IPS DF 19.7 (cell line): ENCODE measurements at regions not wholly inside any gene's neighbourhood (a gene's known extent, or its start where the extent isn't known, plus 50 kb on each side); places are given as distances from the start of the nearest gene placed in this dataset.
"Not testable (repeated sequence)": the region's sequence is repeated elsewhere in the genome, so short reads cannot be mapped to it uniquely, and the experiment has no call there.

Experiments used
- DNase-seq: peaks from one replicate; pipeline ENCODE4 v3.0.0-alpha.2; 2013; ENCODE audit warnings: low read depth, low spot score

- DNase-seq, result no peak
Measured at GRCh38 chr11:69904974-69905535, 85.8 kb upstream of the FGF3 start.

DNA sequence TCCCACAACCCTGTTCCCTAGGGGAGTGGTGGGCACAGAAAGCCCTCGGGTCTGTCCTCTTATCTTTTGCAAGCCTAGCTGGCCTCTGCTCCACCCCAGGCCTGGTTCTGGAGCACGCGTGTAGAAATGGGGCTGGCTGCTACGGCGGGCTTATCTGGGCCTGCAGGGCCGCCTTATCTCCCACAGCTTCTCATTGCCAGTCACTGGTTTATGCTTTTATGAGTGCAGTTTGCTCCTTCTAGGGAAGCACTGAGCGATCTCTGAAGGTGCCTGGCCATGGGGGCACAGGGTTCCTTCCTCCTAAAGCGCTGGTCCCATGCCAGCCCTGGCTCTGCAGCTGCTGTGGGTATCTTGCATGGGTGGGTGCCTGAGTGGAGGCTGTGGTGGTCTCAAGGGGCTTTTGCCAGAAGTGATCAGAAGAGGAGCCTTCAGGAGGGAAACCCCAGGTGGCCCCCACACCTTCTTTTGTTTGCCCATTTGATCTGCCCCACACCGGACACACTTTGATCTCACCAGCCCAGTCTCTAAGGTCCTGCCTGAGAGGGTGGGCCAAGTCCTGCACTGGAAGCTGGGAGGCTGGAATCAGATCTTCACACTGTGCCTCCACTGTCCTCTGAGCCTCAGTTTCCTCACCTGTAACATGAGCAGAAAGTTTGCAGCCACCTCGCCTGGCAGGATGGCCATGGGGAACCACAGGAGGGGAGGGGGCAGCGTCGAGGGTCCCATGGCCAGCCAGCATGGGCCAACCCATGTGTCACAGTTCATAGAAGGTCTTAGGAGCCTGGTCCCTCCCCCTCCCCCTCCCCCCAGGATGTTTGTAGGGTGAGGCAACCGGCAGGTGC is 86.6 kb upstream of the FGF3 start:
- no peak for DNase-seq

GRCh38 chr11:69906453-69906907 is 87.3 kb upstream of the FGF3 start:
- no peak for DNase-seq

- DNase-seq, result no peak
Measured at GRCh38 chr11:69907611-69908010, 88.4 kb upstream of the FGF3 start.

GRCh38 chr11:69908511-69909220 is 89.5 kb upstream of the FGF3 start:
- DNase-seq, result no peak

DNA sequence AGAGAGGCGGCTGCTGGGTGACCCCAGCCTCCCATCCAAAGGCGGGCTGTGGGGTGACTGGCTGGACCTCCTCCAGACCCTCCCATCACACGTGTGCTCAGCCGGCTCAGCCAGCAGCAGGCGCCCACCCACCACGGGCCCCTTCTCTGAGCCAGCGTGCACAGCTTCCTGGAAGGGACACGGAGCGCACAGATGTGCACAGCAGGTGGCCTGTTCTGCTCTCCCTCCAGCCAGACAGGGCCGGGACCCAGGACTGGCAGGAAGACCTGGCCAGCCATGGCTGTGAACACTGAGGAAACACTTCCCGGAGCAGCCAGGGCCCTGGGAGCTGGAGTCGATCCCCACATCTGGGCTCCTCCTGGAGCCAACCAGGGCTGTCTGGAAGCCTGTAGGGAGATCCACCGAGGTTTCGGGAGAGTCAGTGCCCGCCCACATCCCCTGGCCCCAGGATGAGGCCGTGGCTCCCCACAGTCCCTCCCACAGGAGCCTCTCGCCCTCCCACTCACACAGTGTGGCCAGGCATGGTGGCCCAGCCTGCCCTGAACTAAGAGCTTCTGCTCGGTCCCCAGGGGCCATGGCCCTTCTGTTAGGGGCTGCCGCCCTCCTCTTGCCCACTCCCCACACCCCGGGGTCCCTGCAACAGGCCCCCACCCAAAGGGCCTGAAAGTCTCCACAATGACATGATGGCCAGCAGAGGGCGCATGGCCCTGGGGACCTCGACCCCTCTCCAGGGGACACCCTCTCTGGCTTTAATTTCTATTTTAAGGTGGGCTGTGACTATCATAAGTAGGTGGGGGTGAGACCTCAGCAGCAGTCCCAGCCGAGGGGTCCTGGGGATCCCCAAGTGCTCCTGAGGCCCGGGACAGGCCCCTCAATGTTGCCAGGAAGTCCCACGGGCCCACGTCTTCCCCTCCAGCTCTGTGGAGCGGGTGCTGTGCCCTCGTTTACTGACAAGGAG is 90.6 kb upstream of the FGF3 start:
- DNase-seq, result no peak

DNA sequence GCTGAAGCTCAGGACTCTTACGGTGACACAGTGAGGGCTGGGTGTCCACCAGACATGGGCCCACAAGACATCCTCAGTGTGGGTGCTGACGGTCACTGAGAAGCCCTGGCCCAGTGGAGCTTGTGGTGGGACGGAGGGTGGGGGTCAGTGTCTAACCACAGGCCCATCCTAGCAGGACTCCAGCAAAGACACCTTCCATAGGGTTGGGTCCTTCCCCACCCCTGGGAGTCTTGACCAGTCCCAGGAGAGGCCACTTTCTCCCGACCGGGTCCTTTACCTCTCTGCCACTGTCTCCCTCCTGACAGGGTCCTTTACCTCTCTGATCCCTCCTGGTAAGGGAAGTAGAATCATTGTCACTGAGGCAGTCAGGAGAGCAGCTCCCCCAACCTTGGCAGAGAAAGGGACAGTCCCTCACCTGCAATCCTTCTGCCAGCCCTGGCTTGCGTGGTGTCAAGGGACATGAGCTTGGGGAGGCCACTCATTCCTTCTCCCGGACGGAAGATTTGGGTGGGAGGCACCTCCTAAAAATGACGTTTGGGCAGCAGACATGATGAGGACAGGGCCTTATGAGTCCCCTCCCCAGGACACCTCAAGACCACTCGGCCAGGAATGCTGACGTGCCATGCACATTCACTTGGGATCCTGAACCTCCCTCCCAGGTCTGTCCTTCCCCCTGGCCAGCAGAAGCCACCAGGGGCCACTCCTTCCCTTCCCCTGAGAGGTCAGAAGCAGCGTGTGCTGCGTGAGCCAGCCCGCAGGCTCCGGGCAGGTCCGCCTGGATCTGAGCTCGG is 91.5 kb upstream of the FGF3 start:
- no peak for DNase-seq

- DNase-seq, result no peak
Measured at GRCh38 chr11:69911310-69912160, 92.3 kb upstream of the FGF3 start.

GRCh38 chr11:69912161-69912910 is 93.1 kb upstream of the FGF3 start:
- DNase-seq, result no peak

DNA sequence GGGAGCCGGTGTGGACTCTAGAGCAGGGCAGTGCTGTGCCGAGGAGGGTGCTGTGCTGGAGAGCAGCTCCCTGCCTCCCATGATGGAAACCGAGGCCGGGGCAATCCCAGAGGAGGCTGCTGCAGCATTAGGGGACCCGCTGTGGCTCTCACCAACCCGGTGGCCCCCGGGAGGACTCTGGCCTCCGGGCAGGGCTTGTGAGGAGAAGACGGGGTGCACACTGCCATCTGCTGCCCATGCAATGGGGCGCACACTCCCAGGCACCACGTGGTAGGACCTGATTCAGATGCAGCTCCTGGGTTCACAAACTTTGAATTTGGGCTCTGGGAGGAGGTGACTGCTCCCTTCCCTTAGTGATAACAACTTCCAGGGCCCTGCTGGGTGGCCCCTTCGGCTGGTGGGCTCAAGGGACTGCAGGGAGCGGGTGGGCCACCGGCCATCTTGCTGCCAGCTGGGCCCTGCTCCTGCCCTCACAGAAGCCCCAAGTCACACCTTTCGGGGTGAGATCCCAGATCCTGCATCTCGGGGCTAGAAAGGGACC is 93.8 kb upstream of the FGF3 start:
- no peak for DNase-seq

GRCh38 chr11:69913591-69914285 is 94.5 kb upstream of the FGF3 start:
- DNase-seq, result no peak

- DNase-seq, result no peak
Measured at GRCh38 chr11:69914286-69915150, 95.3 kb upstream of the FGF3 start.

DNA sequence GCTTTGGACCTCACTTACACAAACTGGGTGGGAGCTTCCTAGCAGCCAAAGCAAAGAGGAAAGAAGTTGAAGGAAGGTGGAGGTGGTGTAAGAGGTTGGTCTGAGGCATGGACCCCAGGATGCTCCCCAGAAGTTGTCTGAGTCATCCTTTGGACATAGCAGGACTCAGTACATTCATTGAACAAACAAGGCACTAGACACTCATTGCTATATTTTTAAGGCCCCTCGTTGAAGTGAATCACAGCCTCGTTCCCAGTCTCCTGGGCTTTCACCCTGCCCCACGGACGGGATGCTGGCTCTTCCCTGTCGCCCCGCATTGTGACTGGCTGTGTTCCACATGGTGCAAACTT is 95.9 kb upstream of the FGF3 start:
- DNase-seq, result no peak

GRCh38 chr11:69915501-69916250 is 96.5 kb upstream of the FGF3 start:
- no peak for DNase-seq

- not testable (repeated sequence) for DNase-seq
Measured at GRCh38 chr11:69916251-69916649, 97.0 kb upstream of the FGF3 start.

DNA sequence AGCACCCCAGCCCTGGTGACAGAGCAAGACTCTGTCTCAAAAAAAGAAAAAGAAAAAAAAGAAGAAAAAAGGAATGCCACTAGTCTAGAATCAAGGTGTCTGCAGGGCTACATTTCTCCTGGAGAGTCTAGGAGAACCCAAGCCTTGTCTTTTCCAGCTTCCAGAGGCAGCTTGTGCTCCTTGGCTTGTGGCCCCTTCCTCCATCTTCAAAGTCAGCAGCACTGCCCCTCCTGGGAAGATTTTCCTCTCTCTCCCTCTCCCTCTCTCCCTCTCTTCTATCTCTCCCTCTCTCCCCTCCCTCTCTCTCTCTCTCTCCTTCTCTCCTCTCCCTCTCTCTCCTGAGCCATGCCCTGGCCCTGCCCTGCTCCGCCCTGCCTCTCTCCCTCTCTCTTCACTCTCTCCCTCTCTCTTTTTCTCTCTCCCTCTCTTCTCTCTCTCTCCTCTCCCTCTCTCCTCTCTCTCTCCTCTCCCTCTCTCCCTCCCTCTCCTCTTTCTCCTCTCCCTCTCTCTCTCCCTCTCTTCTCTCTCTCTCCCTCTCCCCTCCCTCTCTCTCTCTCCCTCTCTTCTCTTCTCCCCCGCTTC is 97.7 kb upstream of the FGF3 start:
- no peak for DNase-seq
